ENCODE measurements at regions not wholly inside any gene's neighbourhood (a gene's known extent, or its start where the extent isn't known, plus 50 kb on each side); places are given as distances from the start of the nearest gene placed in this dataset.

DNA sequence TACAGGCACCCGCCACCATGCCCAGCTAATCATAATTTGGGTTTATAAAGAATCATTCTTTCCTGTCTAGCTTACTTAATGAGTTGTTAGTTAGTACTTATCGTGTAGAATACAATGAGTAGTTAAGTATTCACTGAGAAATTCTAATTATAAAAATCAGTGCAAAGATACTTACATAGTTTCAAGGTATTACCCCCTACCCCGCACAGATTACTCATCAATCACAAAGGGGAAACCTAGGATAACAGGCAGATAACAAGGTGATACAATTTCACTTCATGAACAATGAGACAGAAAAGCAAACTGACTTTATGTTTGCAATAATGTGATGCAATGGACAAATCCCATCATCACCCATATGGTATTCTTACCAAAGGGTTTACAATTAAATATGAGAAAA lies 109.6 kb downstream of the FAM174A start:
- H4K20me1 ChIP-seq (ENCODE audit: control insufficient read depth, insufficient read depth, insufficient read length) = no peaks in the 10 kb centered on the region
- no CpG with 5 or more reads among the region's 3 CpGs for WGBS (ENCODE audit: extremely low coverage, insufficient read length, low lambda C conversion rate)
- no peak overlapping the region for H3T11ph ChIP-seq (ENCODE audit: low read length)
- H3K56ac ChIP-seq (ENCODE audit: insufficient read length, low read depth, low read length) = no peak overlapping the region
- no peaks in the 10 kb centered on the region for H3K27me3 ChIP-seq (ENCODE audit: insufficient read depth, low read length)
- H3K4me2 ChIP-seq (ENCODE audit: insufficient read depth, insufficient read length, low read length) = no peak overlapping the region
- H2BK12ac ChIP-seq (ENCODE audit: insufficient read length, low read depth, low read length) = no peak overlapping the region
- H3K27ac ChIP-seq (ENCODE audit: insufficient read length, low read depth, low read length) = no peak overlapping the region
- no peak overlapping the region for H2BK120ac ChIP-seq (ENCODE audit: low read depth, low read length, poor library complexity, severe bottlenecking)
- no peak overlapping the region for H2BK20ac ChIP-seq (ENCODE audit: low read depth, low read length, poor library complexity, severe bottlenecking)
- H4K91ac ChIP-seq (ENCODE audit: insufficient read length, low read depth, low read length) = no peak overlapping the region
- no peak overlapping the region for H4K8ac ChIP-seq (replicated peaks; ENCODE audit: insufficient read length, low read depth, low read length)
- Mint-ChIP-seq H3K4me1 (peaks cover 16 to 23% of the 10 kb centered on the region in 2 experiments), H3K4me3 (no peak overlapping the region), H3K27me3 (ENCODE audit: low read depth) (no peaks in the 10 kb centered on the region), H3K27ac (no peak overlapping the region; a peak in 1 of 7 replicates), H3K36me3 (ENCODE audit: insufficient read depth in 1 of 3, low read depth in 3 of 3) (no peaks in the 10 kb centered on the region), H3K9me3 (no peaks in the 10 kb centered on the region)
- no peak overlapping the region for H2AK5ac ChIP-seq (ENCODE audit: insufficient read length, low read length)
- no peak overlapping the region for H3K23ac ChIP-seq (ENCODE audit: insufficient read length, low read depth, low read length)
- no peaks in the 10 kb centered on the region for H3K79me2 ChIP-seq (ENCODE audit: insufficient read depth, low read length)
- H3K4ac ChIP-seq (ENCODE audit: low read depth, low read length) = no peak overlapping the region
- no peak overlapping the region for H3K18ac ChIP-seq (ENCODE audit: insufficient read length, low read depth, low read length)
- H3K9me3 ChIP-seq (ENCODE audit: control insufficient read depth, low read depth, low read length) = no peaks in the 10 kb centered on the region
- no peak overlapping the region for H2AFZ ChIP-seq (ENCODE audit: low read length)
- H3K79me1 ChIP-seq (ENCODE audit: insufficient read depth, low read depth, low read length, poor library complexity, severe bottlenecking) = no peaks in the 10 kb centered on the region
- no peak for DNase-seq
- no peak for TF ChIP-seq CTCF (conservative IDR thresholded peaks at IDR 0.05)
- H2BK5ac ChIP-seq (ENCODE audit: insufficient read length, low read length) = no peak overlapping the region
- H3K9ac ChIP-seq (ENCODE audit: extremely low read depth, insufficient read length, low read length) = no peak overlapping the region
- no peak overlapping the region for H4K5ac ChIP-seq (ENCODE audit: insufficient read length, low read depth, low read length)
- H3K4me1 ChIP-seq (ENCODE audit: insufficient read depth, low read length) = peaks cover 7% of the 10 kb centered on the region; the same call in 1 of the 2 replicates
- H3K14ac ChIP-seq (ENCODE audit: insufficient read depth, low read length) = no peak overlapping the region
- H3K23me2 ChIP-seq (ENCODE audit: insufficient read length, low read depth, low read length, poor library complexity, severe bottlenecking) = no peaks in the 10 kb centered on the region
- no peak overlapping the region for H2BK15ac ChIP-seq (ENCODE audit: low read depth, low read length)

All from H9 (cell line).